DMS79 (cell line): ENCODE measurements at regions not wholly inside any gene's neighbourhood (a gene's known extent, or its start where the extent isn't known, plus 50 kb on each side); places are given as distances from the start of the nearest gene placed in this dataset.

Experiments used
- DNase-seq: peaks from one replicate; lab custom pipeline; 2025; lab: John Stamatoyannopoulos, UW

GRCh38 chr1:188871164-188871563, 1606.5 kb downstream of the BRINP3 start:
- no peak for DNase-seq

- DNase-seq = no peak
Measured at GRCh38 chr1:188872376-188872775, 1605.3 kb downstream of the BRINP3 start.

GRCh38 chr1:188877668-188878067, 1600.0 kb downstream of the BRINP3 start:
- no peak for DNase-seq

GRCh38 chr1:188888386-188888785, 1589.3 kb downstream of the BRINP3 start:
- no peak for DNase-seq

DNA sequence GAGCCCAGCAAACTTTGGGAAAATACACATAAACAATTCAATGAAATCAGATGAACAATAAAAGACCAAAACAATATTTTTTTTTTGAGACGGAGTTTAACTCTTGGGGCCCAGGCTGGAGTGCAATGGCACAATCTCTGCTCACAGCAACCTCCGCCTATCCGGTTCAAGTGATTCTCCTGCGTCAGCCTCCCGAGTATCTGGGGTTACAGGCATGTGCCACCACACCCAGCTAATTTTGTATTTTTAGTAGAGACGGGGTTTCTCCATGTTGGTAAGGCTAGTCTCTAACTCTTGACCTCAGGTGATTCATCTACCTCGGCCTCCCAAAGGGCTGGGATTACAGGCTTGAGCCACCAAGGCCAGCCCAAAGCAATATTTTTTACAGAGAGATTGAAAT, 1588.5 kb downstream of the BRINP3 start:
- no peak for DNase-seq

DNA sequence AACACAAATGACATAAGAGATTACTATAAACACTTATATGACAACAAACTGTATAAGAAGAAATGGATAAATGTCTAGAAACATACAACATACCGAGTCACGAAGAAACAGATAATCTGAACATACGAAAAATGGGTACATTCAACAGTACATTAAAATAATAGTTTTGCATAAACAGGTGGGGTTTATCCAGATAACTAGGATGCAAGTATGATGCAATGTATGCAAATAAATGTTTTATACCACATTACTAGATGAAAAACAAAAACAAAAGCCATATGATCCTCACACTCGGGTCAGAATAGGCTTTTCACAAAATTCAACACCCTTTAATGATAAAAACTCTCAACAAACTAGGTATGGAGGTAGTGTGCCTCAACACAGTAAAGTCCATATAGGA, 1585.7 kb downstream of the BRINP3 start:
- no peak for DNase-seq

DNA sequence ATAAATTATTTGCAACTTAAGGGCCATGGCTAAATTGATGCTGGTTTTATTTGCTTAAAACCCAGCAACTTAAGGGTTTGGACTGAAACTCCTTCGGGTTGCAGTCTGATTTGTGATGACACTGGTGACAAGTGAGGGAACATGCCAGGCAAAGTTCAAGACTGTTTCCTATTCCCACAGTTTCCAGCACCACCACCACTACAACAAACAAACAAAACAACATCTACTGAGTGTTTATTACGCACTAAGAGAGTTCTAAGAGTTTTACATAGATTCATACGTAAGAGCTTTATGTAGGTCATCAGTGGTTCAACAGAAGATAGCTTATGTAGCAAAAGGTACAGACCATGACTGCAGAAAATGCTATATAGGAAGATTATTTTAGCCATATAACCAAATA, 1582.1 kb downstream of the BRINP3 start:
- DNase-seq = no peak

- no peak for DNase-seq
Measured at GRCh38 chr1:188903241-188903640, 1574.4 kb downstream of the BRINP3 start.

- no peak for DNase-seq
Measured at GRCh38 chr1:188904201-188904600, 1573.5 kb downstream of the BRINP3 start.

GRCh38 chr1:188906921-188907641, 1570.6 kb downstream of the BRINP3 start:
- DNase-seq = no peak

DNA sequence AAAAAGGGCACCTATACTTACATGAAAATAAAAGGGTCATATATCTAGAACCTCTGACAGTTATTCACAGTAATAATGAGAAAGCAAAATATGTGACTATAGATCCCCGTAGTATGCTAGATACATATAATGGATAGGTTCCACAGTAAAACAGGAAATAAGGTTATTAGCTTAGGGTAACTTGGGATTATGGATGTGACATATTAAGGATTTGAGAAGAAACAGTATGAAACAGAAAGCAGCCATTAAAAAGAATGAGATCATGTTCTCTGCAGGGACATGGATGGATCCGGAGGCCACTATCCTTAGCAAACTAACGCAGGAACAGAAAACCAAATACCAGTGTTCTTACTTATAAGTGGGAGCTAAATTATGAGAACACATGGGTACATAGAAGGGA, 1547.3 kb downstream of the BRINP3 start:
- DNase-seq = no peak

DNA sequence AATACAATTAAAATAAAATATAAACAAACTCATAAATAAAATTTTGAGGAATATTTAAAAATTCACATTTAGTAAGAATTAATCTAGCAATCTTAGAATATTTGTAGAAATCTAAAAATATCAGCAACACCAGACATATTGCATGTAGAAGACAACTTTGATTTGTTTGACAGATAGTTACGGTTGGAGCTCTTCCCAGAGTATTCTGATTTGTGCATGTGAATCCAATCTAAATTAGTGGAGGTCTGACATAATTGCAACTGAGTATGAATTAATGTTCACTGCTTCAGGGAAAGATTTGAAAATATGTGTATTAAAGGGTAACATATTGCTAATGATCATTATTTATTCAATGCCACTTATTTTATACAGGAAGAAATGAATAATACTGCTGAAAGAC, 1546.2 kb downstream of the BRINP3 start:
- no peak for DNase-seq

DNA sequence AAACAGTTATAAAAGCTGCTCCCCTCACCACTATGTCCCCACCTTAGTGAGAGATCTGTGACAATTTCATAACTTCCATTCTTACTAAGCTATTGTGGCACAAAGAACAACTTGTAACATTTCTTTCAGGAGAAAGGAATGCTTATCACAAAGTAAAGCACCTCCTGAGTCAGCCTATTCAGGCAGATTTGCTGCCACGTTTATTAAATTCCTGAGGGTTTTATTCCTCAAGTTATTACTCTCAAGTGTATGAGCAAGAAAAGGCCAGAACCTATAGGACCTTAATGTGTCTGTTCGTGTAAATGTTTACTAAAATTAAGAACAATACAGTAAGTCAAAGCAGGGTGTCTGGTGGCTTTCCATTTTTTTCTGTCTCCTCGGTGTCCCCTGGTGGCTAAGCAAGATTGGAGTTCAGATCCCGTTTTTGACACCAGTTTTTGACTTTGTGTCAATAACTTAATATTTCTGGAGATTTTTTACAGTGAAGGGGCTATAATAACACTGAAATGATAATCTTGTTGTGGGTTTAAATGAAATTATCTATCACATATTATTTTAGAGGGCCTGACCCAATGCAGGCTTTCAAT, 1539.6 kb downstream of the BRINP3 start:
- no peak for DNase-seq

- DNase-seq = no peak
Measured at GRCh38 chr1:188941986-188942385, 1535.7 kb downstream of the BRINP3 start.

DNA sequence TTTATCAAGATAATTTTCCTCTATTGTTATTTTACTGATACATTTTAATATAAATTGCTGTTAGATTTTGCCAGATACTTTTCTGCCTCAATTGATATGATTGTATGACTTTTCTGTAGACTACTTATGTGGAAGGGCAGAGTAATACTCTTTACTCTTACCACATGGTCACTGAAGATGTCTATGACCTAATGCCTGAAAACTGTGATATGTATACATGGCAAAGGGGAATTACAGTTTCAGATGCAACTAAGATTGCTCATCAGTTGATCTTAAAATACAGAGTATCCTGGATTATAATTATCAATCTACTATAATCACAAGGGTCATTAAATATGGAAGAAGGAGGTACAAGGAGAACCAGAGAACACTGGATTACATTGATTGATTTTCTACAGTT, 1528.0 kb downstream of the BRINP3 start:
- DNase-seq = no peak

- DNase-seq = no peak
Measured at GRCh38 chr1:188958461-188959115, 1519.1 kb downstream of the BRINP3 start.

DNA sequence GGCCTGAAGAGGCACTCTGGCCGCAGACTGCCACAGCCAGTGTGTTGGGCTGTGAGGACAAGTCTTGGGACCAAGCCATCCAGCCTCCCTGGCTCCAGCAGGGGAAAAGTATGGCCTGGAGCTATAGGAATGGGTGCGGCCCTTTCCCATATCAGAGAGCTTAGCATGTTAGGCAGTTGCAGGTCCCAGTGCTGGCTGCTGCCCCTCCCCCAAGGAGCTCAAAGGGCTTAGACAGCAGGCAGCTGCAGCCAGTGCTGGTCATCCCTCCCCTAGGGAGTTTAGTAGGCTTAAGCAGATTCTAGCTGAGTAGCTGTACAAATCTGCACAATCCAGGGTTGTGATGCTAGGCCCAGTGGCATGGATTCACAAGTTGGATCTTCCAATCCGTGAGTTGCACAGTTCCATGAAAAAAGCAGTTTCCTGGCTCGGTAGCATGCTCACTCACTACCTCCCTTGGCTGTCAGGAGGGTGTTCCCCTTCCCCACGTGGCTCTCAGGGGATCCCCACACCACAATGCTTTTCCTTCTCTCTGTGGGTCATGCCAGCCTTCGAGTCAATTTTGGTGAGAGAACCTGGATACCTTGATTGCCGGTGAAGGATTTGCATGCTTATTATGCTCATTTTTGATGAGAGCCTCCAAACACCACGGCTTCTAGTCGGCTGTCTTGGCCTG, 1490.8 kb downstream of the BRINP3 start:
- no peak for DNase-seq

DNA sequence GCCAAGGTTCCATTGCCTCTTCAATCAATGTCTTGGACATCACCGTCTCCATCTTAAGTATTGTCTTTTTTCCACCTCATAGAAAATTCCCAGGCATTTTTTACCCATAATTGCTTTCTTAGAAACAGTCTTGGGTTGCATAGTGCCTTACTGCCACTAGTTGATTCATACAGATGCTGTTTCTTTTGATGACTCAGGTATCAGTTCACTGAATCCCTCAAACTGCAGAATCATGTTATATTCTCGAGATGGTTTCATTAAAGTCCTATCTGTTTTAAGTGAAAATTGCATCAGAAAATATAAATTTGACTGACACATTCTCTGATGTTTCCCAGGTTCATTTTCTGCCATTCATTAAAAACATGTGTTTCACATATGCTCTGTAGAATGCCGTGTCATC, 1489.1 kb downstream of the BRINP3 start:
- no peak for DNase-seq

DNA sequence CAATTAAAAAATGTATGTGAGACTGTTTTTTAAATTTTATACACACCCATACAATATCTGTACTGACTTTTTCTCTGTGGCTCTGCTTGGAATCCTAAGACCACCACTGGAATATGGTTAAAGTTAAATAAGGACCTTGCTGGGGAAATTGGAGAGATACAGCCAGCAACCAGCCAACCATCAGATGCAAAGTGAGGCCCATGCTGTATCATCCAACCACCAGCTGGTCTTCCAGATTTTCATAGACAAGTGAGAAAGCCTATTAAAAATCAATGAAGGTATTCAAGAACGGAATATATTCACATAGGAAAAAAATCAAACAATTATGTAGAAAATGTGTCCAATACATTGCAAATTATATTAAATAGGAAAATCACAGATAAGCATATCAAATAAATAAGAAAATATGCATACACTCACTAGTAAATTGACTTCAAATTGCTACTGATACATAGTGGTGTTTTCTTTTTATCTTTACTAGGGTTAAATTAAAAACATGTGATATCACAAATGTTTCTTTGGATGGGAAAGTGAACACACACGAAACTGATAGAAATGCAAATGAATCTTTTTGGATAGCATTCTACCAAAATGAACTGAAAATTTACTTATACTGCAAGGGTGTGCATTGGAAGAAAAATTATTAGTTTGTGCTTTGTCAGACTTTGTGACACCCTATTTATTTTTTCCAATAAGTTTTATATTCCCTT, 1486.3 kb downstream of the BRINP3 start:
- DNase-seq = no peak

GRCh38 chr1:189007824-189008223, 1469.8 kb downstream of the BRINP3 start:
- DNase-seq = no peak

DNA sequence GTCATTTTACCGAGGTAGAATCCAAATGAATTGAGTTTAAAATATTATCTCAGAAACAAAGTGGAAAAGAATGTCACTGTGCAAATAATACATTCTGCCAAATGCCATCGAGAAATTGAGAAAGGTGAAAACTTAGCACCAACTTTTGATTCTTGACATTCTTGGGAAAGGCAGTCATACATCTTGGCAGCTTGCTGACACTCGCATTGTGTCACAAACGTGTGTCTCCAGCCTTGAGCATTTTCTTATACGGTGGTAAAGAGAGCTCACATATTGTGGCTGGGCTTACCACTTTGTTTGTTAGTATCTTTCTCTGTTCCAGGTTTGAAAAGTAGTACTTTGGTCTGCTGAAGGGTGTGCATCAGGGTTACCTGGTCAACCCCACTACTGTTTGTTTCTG, 1456.1 kb downstream of the BRINP3 start:
- no peak for DNase-seq

GRCh38 chr1:189022015-189022414, 1455.6 kb downstream of the BRINP3 start:
- no peak for DNase-seq
